OCI-LY1 (cell line): ENCODE measurements at regions not wholly inside any gene's neighbourhood (a gene's known extent, or its start where the extent isn't known, plus 50 kb on each side); places are given as distances from the start of the nearest gene placed in this dataset.

Experiments used
- H2AFZ ChIP-seq: fragments of 200-600 bp; sonication (generic), shearing (Covaris generic); 2 replicates; pipeline ENCODE4 v1.6.0; 2014; ENCODE audit warnings: antibody characterized with exemption, mild to moderate bottlenecking, low read length
- H3F3A ChIP-seq: fragments of 200-600 bp; sonication (generic), shearing (Covaris generic); 2 replicates; pipeline ENCODE4 v1.6.0; 2014; ENCODE audit warnings: mild to moderate bottlenecking, antibody characterized with exemption, low read length, moderate library complexity; ENCODE audit not compliant: insufficient read depth
- H3K27ac ChIP-seq: fragments of 200-600 bp; sonication (generic); 2 replicates; pipeline ENCODE4 v1.5.1; 2014; ENCODE audit warnings: low read length, mixed run types, mild to moderate bottlenecking, low read depth; ENCODE audit not compliant: poor library complexity, severe bottlenecking
- H3K27me3 ChIP-seq: fragments of 200-600 bp; sonication (generic); 2 replicates; pipeline ENCODE4 v1.6.0; 2014; ENCODE audit warnings: antibody characterized with exemption, mild to moderate bottlenecking, low read length, moderate library complexity; ENCODE audit not compliant: insufficient read depth
- H3K36me3 ChIP-seq: fragments of 200-600 bp; sonication (generic); 2 replicates; pipeline ENCODE4 v1.6.1; 2014; ENCODE audit warnings: mild to moderate bottlenecking, antibody characterized with exemption, low read length, moderate library complexity, mixed read lengths; ENCODE audit not compliant: insufficient read depth
- H3K4me1 ChIP-seq: fragments of 200-600 bp; sonication (generic); 2 replicates; pipeline ENCODE4 v1.5.1; 2014; ENCODE audit warnings: mild to moderate bottlenecking, low read length, moderate library complexity; ENCODE audit not compliant: insufficient read depth, severe bottlenecking
- H3K4me2 ChIP-seq: fragments of 200-600 bp; sonication (generic), shearing (Covaris generic); 2 replicates; pipeline ENCODE4 v1.6.1; 2014; ENCODE audit warnings: low read length
- H3K4me3 ChIP-seq: fragments of 200-600 bp; sonication (generic); 2 replicates; pipeline ENCODE4 v1.5.1; 2014; ENCODE audit warnings: low read length, low read depth, mild to moderate bottlenecking, mixed read lengths; ENCODE audit not compliant: poor library complexity, severe bottlenecking
- H3K79me2 ChIP-seq: fragments of 200-600 bp; shearing (Covaris generic); 2 replicates; pipeline ENCODE4 v1.6.1; 2016; ENCODE audit warnings: mixed run types, low read length, mixed read lengths; ENCODE audit not compliant: insufficient read depth
- H3K9ac ChIP-seq: fragments of 200-600 bp; sonication (generic), shearing (Covaris generic); 2 replicates; pipeline ENCODE4 v1.6.1; 2014; ENCODE audit warnings: mild to moderate bottlenecking, low read length, mixed read lengths
- H3K9me2 ChIP-seq: fragments of 200-600 bp; sonication (generic), shearing (Covaris generic); 2 replicates; pipeline ENCODE4 v1.6.1; 2014; ENCODE audit warnings: low read depth, mild to moderate bottlenecking, low read length, mixed read lengths
- H3K9me3 ChIP-seq: fragments of 200-600 bp; shearing (Covaris generic); 2 replicates; pipeline ENCODE4 v1.6.1; 2014; ENCODE audit warnings: low read length, mixed read lengths
- H4K20me1 ChIP-seq: fragments of 200-600 bp; sonication (generic), shearing (Covaris generic); 2 replicates; pipeline ENCODE4 v1.6.0; 2016; ENCODE audit warnings: mild to moderate bottlenecking, low read length; ENCODE audit not compliant: insufficient read depth
- EZH2 ChIP-seq: fragments of 200-600 bp; sonication (generic), shearing (Covaris generic); IDR thresholded peaks from 2 replicates; pipeline ENCODE4 v1.8.0; 2017; ENCODE audit warnings: borderline replicate concordance, mixed run types, mild to moderate bottlenecking, antibody characterized with exemption, low read length, moderate library complexity, mixed read lengths
- TF ChIP-seq, protein P1 (sequence below): fragments of 200-600 bp; sonication (generic), shearing (Covaris generic); IDR thresholded peaks from 2 replicates; pipeline ENCODE4 v1.5.1; 2017; ENCODE audit warnings: mild to moderate bottlenecking, antibody characterized with exemption, low read length, moderate library complexity, mixed read lengths

DNA sequence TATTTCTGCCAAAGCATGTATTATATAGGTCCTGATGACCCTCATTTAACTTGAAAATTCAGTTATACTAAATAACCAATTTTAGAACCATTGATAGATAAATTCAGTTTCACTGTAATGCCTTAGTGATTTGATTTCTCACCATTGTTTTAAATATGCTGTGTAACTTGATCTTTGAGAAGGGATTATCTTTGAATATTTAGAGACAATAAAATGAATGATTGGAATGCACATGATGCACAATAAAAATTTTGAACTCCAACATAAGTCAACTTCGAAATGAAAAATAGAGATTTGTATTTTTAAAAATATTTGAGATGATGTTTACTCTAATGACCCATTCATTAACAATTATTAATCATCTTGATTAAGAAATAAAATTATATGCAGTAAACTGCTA is 654.5 kb downstream of the OLFM4 start:
- no peak overlapping the region for H2AFZ ChIP-seq
- no peaks in the 10 kb centered on the region for H4K20me1 ChIP-seq
- H3K9me2 ChIP-seq, result no peaks in the 10 kb centered on the region
- no peak overlapping the region for H3K4me2 ChIP-seq
- H3K27me3 ChIP-seq, result no peaks in the 10 kb centered on the region
- H3K9ac ChIP-seq, result no peak overlapping the region
- no peaks in the 10 kb centered on the region for H3K36me3 ChIP-seq
- no peaks in the 10 kb centered on the region for H3K9me3 ChIP-seq
- H3K4me3 ChIP-seq, result no peak overlapping the region
- no peaks in the 10 kb centered on the region for H3K79me2 ChIP-seq
- TF ChIP-seq, protein P1, sequence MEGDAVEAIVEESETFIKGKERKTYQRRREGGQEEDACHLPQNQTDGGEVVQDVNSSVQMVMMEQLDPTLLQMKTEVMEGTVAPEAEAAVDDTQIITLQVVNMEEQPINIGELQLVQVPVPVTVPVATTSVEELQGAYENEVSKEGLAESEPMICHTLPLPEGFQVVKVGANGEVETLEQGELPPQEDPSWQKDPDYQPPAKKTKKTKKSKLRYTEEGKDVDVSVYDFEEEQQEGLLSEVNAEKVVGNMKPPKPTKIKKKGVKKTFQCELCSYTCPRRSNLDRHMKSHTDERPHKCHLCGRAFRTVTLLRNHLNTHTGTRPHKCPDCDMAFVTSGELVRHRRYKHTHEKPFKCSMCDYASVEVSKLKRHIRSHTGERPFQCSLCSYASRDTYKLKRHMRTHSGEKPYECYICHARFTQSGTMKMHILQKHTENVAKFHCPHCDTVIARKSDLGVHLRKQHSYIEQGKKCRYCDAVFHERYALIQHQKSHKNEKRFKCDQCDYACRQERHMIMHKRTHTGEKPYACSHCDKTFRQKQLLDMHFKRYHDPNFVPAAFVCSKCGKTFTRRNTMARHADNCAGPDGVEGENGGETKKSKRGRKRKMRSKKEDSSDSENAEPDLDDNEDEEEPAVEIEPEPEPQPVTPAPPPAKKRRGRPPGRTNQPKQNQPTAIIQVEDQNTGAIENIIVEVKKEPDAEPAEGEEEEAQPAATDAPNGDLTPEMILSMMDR, result no peak
- no peak for TF ChIP-seq EZH2
- H3K27ac ChIP-seq, result no peak overlapping the region
- no peaks in the 10 kb centered on the region for H3F3A ChIP-seq
- no peaks in the 10 kb centered on the region for H3K4me1 ChIP-seq

DNA sequence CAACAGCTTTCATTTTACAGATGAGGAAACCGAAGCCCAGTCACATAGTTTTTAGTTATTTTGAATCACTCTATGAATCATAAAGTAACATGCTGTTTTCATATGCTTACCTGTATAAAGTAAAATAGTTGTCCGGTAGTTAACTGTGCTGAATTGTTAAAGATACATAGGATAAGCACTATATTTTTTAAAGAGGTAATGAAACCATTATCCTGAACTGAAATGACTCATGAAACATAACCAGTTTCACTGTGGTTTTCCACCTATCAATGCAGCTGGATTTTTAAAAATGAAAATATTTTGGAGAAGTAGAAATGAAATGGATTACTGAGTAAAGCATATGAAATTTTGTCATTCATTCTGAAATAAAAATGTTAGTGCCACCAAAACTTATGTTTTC is 655.0 kb downstream of the OLFM4 start:
- no peaks in the 10 kb centered on the region for H3K36me3 ChIP-seq
- H3K4me3 ChIP-seq, result no peak overlapping the region
- H3K4me1 ChIP-seq, result no peaks in the 10 kb centered on the region
- H3K27me3 ChIP-seq, result no peaks in the 10 kb centered on the region
- H4K20me1 ChIP-seq, result no peaks in the 10 kb centered on the region
- no peak overlapping the region for H3K4me2 ChIP-seq
- H3K27ac ChIP-seq, result no peak overlapping the region
- H3K9ac ChIP-seq, result no peak overlapping the region
- H3K9me3 ChIP-seq, result no peaks in the 10 kb centered on the region
- H3F3A ChIP-seq, result no peaks in the 10 kb centered on the region
- H3K9me2 ChIP-seq, result no peaks in the 10 kb centered on the region
- TF ChIP-seq, protein P1, result no peak
- no peak for TF ChIP-seq EZH2
- no peak overlapping the region for H2AFZ ChIP-seq
- no peaks in the 10 kb centered on the region for H3K79me2 ChIP-seq

DNA sequence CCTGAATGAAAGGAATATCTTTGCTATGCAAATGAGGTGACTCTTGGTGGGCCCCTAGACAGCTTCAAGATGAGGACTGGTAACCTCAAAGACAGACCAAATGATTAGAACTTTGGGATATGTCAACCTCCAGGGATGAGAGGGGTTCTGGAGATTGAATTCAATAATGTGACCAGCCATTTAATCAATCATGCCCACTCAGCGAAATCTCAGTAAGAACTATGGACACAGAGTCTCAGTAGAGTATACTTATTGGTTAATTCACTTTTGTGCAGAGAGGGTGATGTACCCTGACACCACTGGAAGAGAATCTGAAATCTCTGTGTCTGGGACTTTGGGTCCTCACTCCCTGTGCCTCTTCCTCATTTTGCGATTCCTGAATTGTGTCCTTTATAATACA is 662.8 kb downstream of the OLFM4 start:
- Histone ChIP-seq H3K9ac (no peak overlapping the region), H3K27ac (no peak overlapping the region), H2AFZ (no peak overlapping the region), H3K27me3 (no peaks in the 10 kb centered on the region), H3K79me2 (no peaks in the 10 kb centered on the region), H3K36me3 (no peaks in the 10 kb centered on the region), H3K4me3 (no peak overlapping the region), H3K4me2 (no peak overlapping the region), H3K9me2 (no peaks in the 10 kb centered on the region), H3F3A (no peaks in the 10 kb centered on the region), H3K4me1 (no peaks in the 10 kb centered on the region), H3K9me3 (no peaks in the 10 kb centered on the region), H4K20me1 (no peaks in the 10 kb centered on the region)
- no peak for TF ChIP-seq EZH2
- TF ChIP-seq, protein P1, result no peak
